HG02759 (cell line): ENCODE measurements at regions not wholly inside any gene's neighbourhood (a gene's known extent, or its start where the extent isn't known, plus 50 kb on each side); places are given as distances from the start of the nearest gene placed in this dataset.

Experiments used
- ATAC-seq: cut with Tn5 transposase; IDR thresholded peaks from one replicate; pipeline ENCODE4 v1.9.1; 2021; ENCODE audit warnings: mild to moderate bottlenecking, moderate library complexity; ENCODE audit not compliant: unreplicated experiment

GRCh38 chr9:91065231-91066041 is 263.8 kb downstream of the SYK start:
- ATAC-seq: no peak

GRCh38 chr9:91066042-91066415 is 264.4 kb downstream of the SYK start:
- no peak for ATAC-seq

- no peak for ATAC-seq
These were observed 265.2 kb downstream of the SYK start for GRCh38 chr9:91066856-91067255.

- no peak for ATAC-seq
These were observed 265.8 kb downstream of the SYK start for GRCh38 chr9:91067306-91067860.

- ATAC-seq: no peak
These were observed 269.8 kb downstream of the SYK start for GRCh38 chr9:91071184-91071990.

GRCh38 chr9:91073049-91073810 is 271.6 kb downstream of the SYK start:
- no peak for ATAC-seq

GRCh38 chr9:91073811-91074771 is 272.5 kb downstream of the SYK start:
- ATAC-seq: no peak

GRCh38 chr9:91074866-91075265 is 273.2 kb downstream of the SYK start:
- no peak for ATAC-seq

GRCh38 chr9:91075279-91075678 is 273.7 kb downstream of the SYK start:
- no peak for ATAC-seq

GRCh38 chr9:91077624-91078368 is 276.2 kb downstream of the SYK start:
- no peak for ATAC-seq

GRCh38 chr9:91078369-91078695 is 276.7 kb downstream of the SYK start:
- no peak for ATAC-seq

GRCh38 chr9:91082731-91083130 is 279.0 kb downstream of the AUH start:
- no peak for ATAC-seq

- ATAC-seq: no peak
These were observed 276.7 kb downstream of the AUH start for GRCh38 chr9:91084896-91085516.

GRCh38 chr9:91085517-91086291 is 276.0 kb downstream of the AUH start:
- ATAC-seq: no peak

- no peak for ATAC-seq
These were observed 274.9 kb downstream of the AUH start for GRCh38 chr9:91086657-91087461.

- no peak for ATAC-seq
These were observed 274.3 kb downstream of the AUH start for GRCh38 chr9:91087462-91087759.

- ATAC-seq: no peak
These were observed 272.2 kb downstream of the AUH start for GRCh38 chr9:91089405-91090129.
